ENCODE measurements at regions not wholly inside any gene's neighbourhood (a gene's known extent, or its start where the extent isn't known, plus 50 kb on each side); places are given as distances from the start of the nearest gene placed in this dataset.

DNA sequence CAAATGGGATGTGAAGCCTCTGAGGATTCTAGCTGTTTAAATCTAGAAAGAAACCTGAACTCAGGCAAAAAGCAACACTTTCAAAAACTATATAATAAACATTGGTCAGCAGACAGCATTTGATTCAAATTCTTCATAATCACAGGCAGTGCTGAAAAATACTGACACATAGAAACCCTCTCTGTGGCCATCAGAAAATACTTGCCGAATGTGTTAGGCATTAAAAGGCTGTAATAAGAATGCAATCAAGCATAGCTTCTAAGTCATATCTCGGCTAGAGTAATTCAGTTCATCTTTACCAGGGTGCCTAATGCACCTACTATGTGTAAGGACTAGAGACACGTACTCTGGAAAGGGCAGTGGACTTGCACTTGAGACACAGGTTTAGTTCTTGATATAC, 405.3 kb upstream of the SGCD start:
- H3K27me3 Mint-ChIP-seq, result peaks cover 4 to 18% of the 10 kb centered on the region in 2 donors
- no peaks in the 10 kb centered on the region for H3K4me1 Mint-ChIP-seq (ENCODE audit: low read depth in 2 of 2)
- no peak overlapping the region for H3K4me3 Mint-ChIP-seq
- H3K36me3 Mint-ChIP-seq, result no peaks in the 10 kb centered on the region
- DNase-seq (ENCODE audit: low spot score), result no peak
- no peak for ATAC-seq
- H3K27ac Mint-ChIP-seq, result no peak overlapping the region
- no peaks in the 10 kb centered on the region for H3K9me3 Mint-ChIP-seq

DNA sequence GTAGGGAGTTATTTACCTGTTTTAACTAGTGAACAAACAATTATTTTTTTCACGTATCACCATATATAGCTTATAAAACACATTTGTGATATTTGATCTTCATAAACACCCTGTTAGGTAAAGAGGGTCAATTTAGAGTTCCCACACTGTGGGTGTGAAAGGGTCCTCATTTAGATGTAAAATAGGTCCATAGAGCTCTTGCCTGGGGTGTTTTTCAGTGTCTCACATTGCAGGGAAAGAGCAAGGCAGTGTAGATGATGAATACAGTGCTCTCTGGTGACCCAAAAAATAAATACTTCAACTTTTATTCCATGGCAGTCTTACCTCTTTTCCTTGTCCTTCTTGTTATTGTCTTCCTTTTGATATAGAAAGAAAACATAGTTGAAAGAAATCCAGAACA, 403.2 kb upstream of the SGCD start:
- no peak overlapping the region for H3K27ac Mint-ChIP-seq
- DNase-seq (ENCODE audit: low spot score) (no peak), ATAC-seq (no peak)
- no peaks in the 10 kb centered on the region for H3K4me1 Mint-ChIP-seq (ENCODE audit: low read depth in 2 of 2)
- no peaks in the 10 kb centered on the region for H3K36me3 Mint-ChIP-seq
- H3K27me3 Mint-ChIP-seq, result peaks cover 6 to 18% of the 10 kb centered on the region in 2 donors
- H3K4me3 Mint-ChIP-seq, result no peak overlapping the region
- H3K9me3 Mint-ChIP-seq, result no peaks in the 10 kb centered on the region

DNA sequence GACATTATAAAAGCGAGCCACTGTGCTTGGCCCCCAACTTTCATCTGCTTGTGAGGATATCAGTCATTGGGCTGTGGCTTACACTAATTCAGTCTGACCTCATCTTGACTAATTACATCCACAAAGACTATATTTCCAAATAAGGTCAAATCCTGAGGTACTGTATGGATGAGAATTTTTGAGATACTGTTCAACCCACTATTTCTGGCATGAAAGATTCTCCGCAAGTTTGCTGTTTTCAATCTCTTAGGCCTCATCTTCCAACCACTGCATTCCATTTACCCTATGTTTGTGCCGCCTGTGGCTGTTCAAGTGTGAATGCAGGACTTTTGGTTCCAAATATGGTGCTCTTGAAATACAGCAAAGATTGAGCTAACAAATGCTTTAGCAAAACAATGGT, 400.9 kb upstream of the SGCD start:
- H3K9me3 Mint-ChIP-seq, result no peaks in the 10 kb centered on the region

GRCh38 chr5:155926766-155927165, 400.2 kb upstream of the SGCD start:
- no peak for DNase-seq (ENCODE audit: low spot score)
- H3K9me3 Mint-ChIP-seq, result no peaks in the 10 kb centered on the region
- peaks cover 6 to 12% of the 10 kb centered on the region in 2 donors for H3K27me3 Mint-ChIP-seq
- no peak overlapping the region for H3K27ac Mint-ChIP-seq
- no peaks in the 10 kb centered on the region for H3K4me1 Mint-ChIP-seq (ENCODE audit: low read depth in 2 of 2)
- no peaks in the 10 kb centered on the region for H3K36me3 Mint-ChIP-seq
- no peak overlapping the region for H3K4me3 Mint-ChIP-seq
- ATAC-seq, result no peak

More for the DNA sequence above, 400.9 kb upstream of the SGCD start:
- H3K36me3 Mint-ChIP-seq, result no peaks in the 10 kb centered on the region
- peaks cover 6 to 18% of the 10 kb centered on the region in 2 donors for H3K27me3 Mint-ChIP-seq
- DNase-seq (ENCODE audit: low spot score) (no peak), ATAC-seq (no peak)
- no peak overlapping the region for H3K4me3 Mint-ChIP-seq
- H3K4me1 Mint-ChIP-seq (ENCODE audit: low read depth in 2 of 2), result no peaks in the 10 kb centered on the region
- no peak overlapping the region for H3K27ac Mint-ChIP-seq

GRCh38 chr5:155929112-155929511, 397.9 kb upstream of the SGCD start:
- no peaks in the 10 kb centered on the region for H3K36me3 Mint-ChIP-seq
- H3K4me1 Mint-ChIP-seq (ENCODE audit: low read depth in 2 of 2), result no peaks in the 10 kb centered on the region
- H3K27me3 Mint-ChIP-seq, result peaks cover 6 to 12% of the 10 kb centered on the region in 2 donors
- no peak for DNase-seq (ENCODE audit: low spot score)
- no peak overlapping the region for H3K4me3 Mint-ChIP-seq
- no peak overlapping the region for H3K27ac Mint-ChIP-seq
- ATAC-seq, result no peak
- no peaks in the 10 kb centered on the region for H3K9me3 Mint-ChIP-seq

DNA sequence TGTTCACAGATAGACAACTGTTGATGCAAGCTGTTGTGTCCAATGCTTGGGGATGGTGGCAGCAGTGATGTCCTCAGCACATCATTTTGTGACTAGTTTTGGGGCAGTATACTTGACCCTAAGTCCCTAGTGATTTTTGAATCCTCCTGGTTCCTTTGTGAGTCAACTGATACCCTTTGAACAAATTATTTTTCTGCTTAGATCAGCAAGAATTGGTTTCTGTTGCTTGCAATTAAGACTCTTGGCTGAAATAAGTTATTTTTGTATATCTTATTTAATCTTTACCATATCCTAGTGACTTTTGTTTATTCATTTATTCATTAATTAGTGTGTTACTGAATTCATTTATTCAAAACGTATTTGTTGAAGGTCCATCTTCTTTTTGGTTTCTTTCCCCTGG, 392.0 kb upstream of the SGCD start:
- H3K9me3 Mint-ChIP-seq, result no peaks in the 10 kb centered on the region
- H3K27me3 Mint-ChIP-seq, result peaks cover 4 to 5% of the 10 kb centered on the region in 2 donors
- H3K4me1 Mint-ChIP-seq (ENCODE audit: low read depth in 2 of 2), result no peaks in the 10 kb centered on the region
- DNase-seq (ENCODE audit: low spot score) (no peak), ATAC-seq (no peak)
- no peak overlapping the region for H3K4me3 Mint-ChIP-seq
- no peaks in the 10 kb centered on the region for H3K36me3 Mint-ChIP-seq
- no peak overlapping the region for H3K27ac Mint-ChIP-seq

GRCh38 chr5:155935723-155936122, 391.2 kb upstream of the SGCD start:
- H3K27me3 Mint-ChIP-seq, result peaks cover 4 to 6% of the 10 kb centered on the region in 2 donors

GRCh38 chr5:155936520-155937406, 390.2 kb upstream of the SGCD start:
- no peak overlapping the region for H3K27ac Mint-ChIP-seq
- DNase-seq (ENCODE audit: low spot score) (no peak), ATAC-seq (peak; percentile 41 to 55)
- H3K36me3 Mint-ChIP-seq, result no peaks in the 10 kb centered on the region
- no peaks in the 10 kb centered on the region for H3K9me3 Mint-ChIP-seq
- H3K27me3 Mint-ChIP-seq, result peaks cover 4 to 6% of the 10 kb centered on the region in 2 donors
- no peaks in the 10 kb centered on the region for H3K4me1 Mint-ChIP-seq (ENCODE audit: low read depth in 2 of 2)
- H3K4me3 Mint-ChIP-seq, result no peak overlapping the region

More at GRCh38 chr5:155935723-155936122, 391.2 kb upstream of the SGCD start:
- Mint-ChIP-seq H3K36me3 (no peaks in the 10 kb centered on the region), H3K4me3 (no peak overlapping the region), H3K9me3 (no peaks in the 10 kb centered on the region), H3K4me1 (ENCODE audit: low read depth in 2 of 2) (no peaks in the 10 kb centered on the region), H3K27ac (no peak overlapping the region)
- DNase-seq (ENCODE audit: low spot score) (no peak), ATAC-seq (peak; percentile 38 to 50)

- no peak for DNase-seq (ENCODE audit: low spot score)
- no peak for ATAC-seq
- Mint-ChIP-seq H3K27ac (no peak overlapping the region), H3K9me3 (no peaks in the 10 kb centered on the region), H3K4me1 (ENCODE audit: low read depth in 2 of 2) (no peaks in the 10 kb centered on the region), H3K4me3 (no peak overlapping the region), H3K36me3 (no peaks in the 10 kb centered on the region), H3K27me3 (peaks cover 4 to 6% of the 10 kb centered on the region in 2 donors)
Observed at GRCh38 chr5:155938051-155938450, 388.9 kb upstream of the SGCD start.

- H3K27me3 Mint-ChIP-seq, result peaks cover 11 to 28% of the 10 kb centered on the region in 2 donors
- no peaks in the 10 kb centered on the region for H3K36me3 Mint-ChIP-seq
- no peak for DNase-seq (ENCODE audit: low spot score)
- H3K4me1 Mint-ChIP-seq (ENCODE audit: low read depth in 2 of 2), result peaks cover 0 to 7% of the 10 kb centered on the region in 2 donors
- H3K9me3 Mint-ChIP-seq, result no peaks in the 10 kb centered on the region
- no peak for ATAC-seq
- no peak overlapping the region for H3K4me3 Mint-ChIP-seq
- H3K27ac Mint-ChIP-seq, result no peak overlapping the region
Observed at GRCh38 chr5:155941340-155941739, 385.6 kb upstream of the SGCD start.

GRCh38 chr5:155943516-155944407, 383.2 kb upstream of the SGCD start:
- ATAC-seq (peak; percentile 66 to 69), DNase-seq (ENCODE audit: low spot score) (no peak)
- Mint-ChIP-seq H3K9me3 (no peaks in the 10 kb centered on the region), H3K4me3 (no peak overlapping the region), H3K36me3 (no peaks in the 10 kb centered on the region), H3K27me3 (peaks cover 15 to 28% of the 10 kb centered on the region in 2 donors), H3K4me1 (ENCODE audit: low read depth in 2 of 2) (peaks cover 0 to 7% of the 10 kb centered on the region in 2 donors), H3K27ac (no peak overlapping the region)

DNA sequence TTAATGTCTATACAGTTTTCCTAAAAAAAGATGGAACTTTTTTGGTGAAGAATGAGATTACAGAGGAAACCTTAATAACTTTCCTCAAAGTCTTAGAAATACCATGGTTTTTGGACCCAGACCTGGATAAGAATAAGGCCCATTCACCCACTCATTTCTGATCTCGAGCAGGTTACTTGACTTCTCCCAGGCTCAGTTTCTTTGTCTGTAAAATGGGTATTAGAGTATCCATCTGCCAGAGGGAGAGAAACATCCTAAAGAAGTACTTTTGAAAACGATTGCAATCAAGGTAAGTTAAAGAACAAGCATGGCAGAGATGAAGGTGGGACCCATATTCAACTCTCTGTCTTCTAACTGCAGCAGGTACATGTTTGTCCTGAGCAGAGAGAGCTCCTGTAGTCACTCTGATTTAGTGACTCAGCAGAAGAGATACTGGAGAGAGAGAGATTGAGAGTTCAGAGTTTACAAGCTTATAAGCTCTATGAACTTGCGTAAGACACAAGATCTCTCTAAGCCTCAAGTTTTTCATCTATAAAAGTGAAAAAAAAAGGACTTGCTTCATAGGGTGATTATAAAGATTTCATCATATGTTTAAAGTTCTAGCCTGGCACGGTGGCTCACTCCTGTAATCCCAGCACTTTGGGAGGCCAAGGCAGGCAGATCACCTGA, 379.4 kb upstream of the SGCD start:
- Mint-ChIP-seq H3K36me3 (no peaks in the 10 kb centered on the region), H3K4me1 (ENCODE audit: low read depth in 2 of 2) (peaks cover 0 to 7% of the 10 kb centered on the region in 2 donors), H3K9me3 (no peaks in the 10 kb centered on the region), H3K27me3 (peaks cover 22 to 40% of the 10 kb centered on the region in 2 donors), H3K4me3 (no peak overlapping the region), H3K27ac (no peak overlapping the region)
- DNase-seq (ENCODE audit: low spot score) (no peak), ATAC-seq (no peak)

GRCh38 chr5:155948576-155948975, 378.4 kb upstream of the SGCD start:
- no peak overlapping the region for H3K4me3 Mint-ChIP-seq
- ATAC-seq (no peak), DNase-seq (ENCODE audit: low spot score) (no peak)
- H3K27me3 Mint-ChIP-seq, result peaks cover 25 to 46% of the 10 kb centered on the region in 2 donors
- no peaks in the 10 kb centered on the region for H3K9me3 Mint-ChIP-seq
- peaks cover 0 to 6% of the 10 kb centered on the region in 2 donors for H3K4me1 Mint-ChIP-seq (ENCODE audit: low read depth in 2 of 2)
- H3K27ac Mint-ChIP-seq, result no peak overlapping the region
- H3K36me3 Mint-ChIP-seq, result no peaks in the 10 kb centered on the region

Measured in natural killer cell treated with Interleukin-12 subunit alpha and Interleukin-12 subunit beta and Interleukin-15 and Interleukin-18, amount 100 ng/mL, for 72 hours (primary cell).